ENCODE measurements at regions not wholly inside any gene's neighbourhood (a gene's known extent, or its start where the extent isn't known, plus 50 kb on each side); places are given as distances from the start of the nearest gene placed in this dataset.

GRCh38 chr12:66061076-66061475, 69.5 kb downstream of the LLPH start (continued):
- TF ChIP-seq ZBTB33 (IDR thresholded peaks at IDR 0.05; ENCODE audit: extremely low read depth, insufficient replicate concordance, low read length) (no peak), FOSL1 (IDR thresholded peaks at IDR 0.05; ENCODE audit: low read depth) (no peak), REST (IDR thresholded peaks at IDR 0.05; ENCODE audit: low read depth) (no peak)

GRCh38 chr12:66060163-66060907, 70.2 kb downstream of the LLPH start:
- no peaks in the 10 kb centered on the region for H3K9me2 ChIP-seq (ENCODE audit: insufficient read depth)
- no peak overlapping the region for H3K27ac ChIP-seq (ENCODE audit: low read depth, low read length)
- CTCF ChIA-PET = no interaction called here

More at GRCh38 chr12:66060163-66060907, 70.2 kb downstream of the LLPH start:
- H3K9ac ChIP-seq (ENCODE audit: low read length) = no peak overlapping the region
- H2AFZ ChIP-seq (ENCODE audit: low read depth, low read length, poor library complexity, severe bottlenecking) = no peak overlapping the region
- ATAC-seq (no peak), DNase-seq (ENCODE audit: low read depth, low spot score) (no peak)
- no peak overlapping the region for H3K4me3 ChIP-seq (replicated peaks in 1 of 2; ENCODE audit: low read depth in 1 of 2, low read length in 2 of 2)
- H3K36me3 ChIP-seq (ENCODE audit: control insufficient read depth in 1 of 2, insufficient read depth in 2 of 2, low read length in 2 of 2) = no peaks in the 10 kb centered on the region
- H3K9me3 ChIP-seq (ENCODE audit: control insufficient read depth in 1 of 2, insufficient read depth in 1 of 2, low read depth in 1 of 2, low read length in 2 of 2) = no peaks in the 10 kb centered on the region
- H3K27me3 ChIP-seq (ENCODE audit: insufficient read depth, low read length) = 0 out of 2 replicates have a peak, but pooled peaks cover 8% of the 10 kb centered on the region
- no peaks in the 10 kb centered on the region for H3K4me1 ChIP-seq (ENCODE audit: control insufficient read depth in 1 of 2, insufficient read depth in 2 of 2, low read length in 2 of 2)
- H4K20me1 ChIP-seq (ENCODE audit: insufficient read depth) = no peaks in the 10 kb centered on the region
- H3K79me2 ChIP-seq (ENCODE audit: insufficient read depth, low read length) = no peaks in the 10 kb centered on the region
- no TSS peak for BruUV-seq (replicated peaks)
- ChIA-PET POLR2A (no interaction called here), RAD21 (ENCODE audit: low non-redundant PET in 1 of 2, low total read pairs in 2 of 2, uncharacterized antibody in 2 of 2, unreplicated experiment in 2 of 2) (interaction anchor here in 1 of 2 experiments (0.6 kb wide), 1 partner anchor 172 kb away, joined by 9 read pairs; no protein-coding TSS in a partner anchor)
- intact Hi-C loops (cut with micrococcal nuclease) = no loop called here
- no peak overlapping the region for H3K4me2 ChIP-seq (ENCODE audit: low read length)
- no peak for TF ChIP-seq POLR2AphosphoS5 (IDR thresholded peaks at IDR 0.05; ENCODE audit: low read depth, low read length)
- no peak for TF ChIP-seq SRF (IDR thresholded peaks at IDR 0.05; ENCODE audit: low read depth)
- TF ChIP-seq FOSL1 (IDR thresholded peaks at IDR 0.05; ENCODE audit: low read depth) = no peak
- no peak for TF ChIP-seq ZFX (IDR thresholded peaks at IDR 0.05)
- no peak for TF ChIP-seq EGR1 (IDR thresholded peaks at IDR 0.05; ENCODE audit: low read depth)
- TF ChIP-seq ZNF274 (IDR thresholded peaks at IDR 0.05; ENCODE audit: low read depth, low read length) = no peak
- TF ChIP-seq EZH2 (IDR thresholded peaks at IDR 0.05) = no peak
- no peak for TF ChIP-seq YY1 (IDR thresholded peaks at IDR 0.05; ENCODE audit: extremely low read depth, insufficient replicate concordance, low read depth, low read length)
- no peak for TF ChIP-seq MAX (IDR thresholded peaks at IDR 0.05)
- no peak for TF ChIP-seq JUND (IDR thresholded peaks at IDR 0.05)
- no peak for TF ChIP-seq SP1 (IDR thresholded peaks at IDR 0.05; ENCODE audit: low read depth)
